ENCODE measurements at regions not wholly inside any gene's neighbourhood (a gene's known extent, or its start where the extent isn't known, plus 50 kb on each side); places are given as distances from the start of the nearest gene placed in this dataset.

GRCh38 chr1:58390091-58390490 is 156.4 kb downstream of the OMA1 start:
- H3K4me1 Mint-ChIP-seq (ENCODE audit: low read depth, unreplicated experiment) = peaks cover 8% of the 10 kb centered on the region
- Histone ChIP-seq H3K79me2 (ENCODE audit: insufficient read depth, low read length) (no peaks in the 10 kb centered on the region), H2AFZ (ENCODE audit: low read depth, low read length) (no peak overlapping the region), H3K36me3 (ENCODE audit: insufficient read depth, low read length) (no peaks in the 10 kb centered on the region), H4K20me1 (ENCODE audit: insufficient read depth, low read length) (no peaks in the 10 kb centered on the region), H3K4me3 (ENCODE audit: insufficient read depth, low read depth, low read length) (no peak overlapping the region), H3K27ac (ENCODE audit: low read depth, low read length) (no peak overlapping the region), H3K4me2 (ENCODE audit: low read length) (no peak overlapping the region), H3K4me1 (ENCODE audit: insufficient read depth, low read length) (peaks cover 9% of the 10 kb centered on the region), H3K9me3 (ENCODE audit: insufficient read depth, low read depth, low read length) (no peaks in the 10 kb centered on the region), H3K9ac (ENCODE audit: low read length) (no peak overlapping the region), H3K27me3 (ENCODE audit: insufficient read depth, low read length) (no peaks in the 10 kb centered on the region)
- H3K9me3 Mint-ChIP-seq (ENCODE audit: unreplicated experiment) = no peaks in the 10 kb centered on the region
- peaks cover 2% of the 10 kb centered on the region for H3K27me3 Mint-ChIP-seq (ENCODE audit: low read depth, unreplicated experiment)
- no peak for TF ChIP-seq CTCF (IDR thresholded peaks at IDR 0.05; ENCODE audit: insufficient read depth, low read depth, low read length)
- no peak for TF ChIP-seq EZH2 (IDR thresholded peaks at IDR 0.05; ENCODE audit: insufficient read depth, low read length)
- FAIRE-seq (no peak), DNase-seq (ENCODE audit: low read depth) (no peak)
- H3K36me3 Mint-ChIP-seq (ENCODE audit: low read depth, unreplicated experiment) = no peaks in the 10 kb centered on the region
- H3K4me3 Mint-ChIP-seq (ENCODE audit: unreplicated experiment) = no peak overlapping the region
- no peak overlapping the region for H3K27ac Mint-ChIP-seq (ENCODE audit: unreplicated experiment)

DNA sequence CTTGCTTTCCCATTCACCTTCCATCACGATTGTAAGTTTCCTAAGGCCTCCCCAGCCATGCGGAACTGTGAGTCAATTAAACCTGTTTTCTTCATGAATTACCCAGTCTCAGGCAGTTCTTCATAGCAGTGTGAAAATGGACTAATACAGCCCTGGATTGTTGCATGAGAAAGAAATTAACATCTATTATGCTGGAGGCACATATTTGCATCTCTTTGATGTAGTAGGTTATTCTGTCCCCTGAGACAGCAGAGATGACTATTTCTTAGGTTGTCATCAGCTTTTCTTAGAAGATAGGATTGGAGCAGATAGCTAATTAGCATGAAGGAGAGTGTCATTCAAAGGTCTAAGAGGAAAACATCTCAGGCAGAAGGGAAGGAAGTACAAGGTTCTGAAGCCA is 166.2 kb downstream of the OMA1 start:
- Histone ChIP-seq H3K79me2 (ENCODE audit: insufficient read depth, low read length) (no peaks in the 10 kb centered on the region), H2AFZ (ENCODE audit: low read depth, low read length) (no peak overlapping the region), H3K27me3 (ENCODE audit: insufficient read depth, low read length) (no peaks in the 10 kb centered on the region), H3K27ac (ENCODE audit: low read depth, low read length) (no peak overlapping the region), H3K36me3 (ENCODE audit: insufficient read depth, low read length) (no peaks in the 10 kb centered on the region), H3K4me3 (ENCODE audit: insufficient read depth, low read depth, low read length) (no peak overlapping the region), H4K20me1 (ENCODE audit: insufficient read depth, low read length) (no peaks in the 10 kb centered on the region), H3K9me3 (ENCODE audit: insufficient read depth, low read depth, low read length) (no peaks in the 10 kb centered on the region), H3K4me2 (ENCODE audit: low read length) (no peak overlapping the region), H3K4me1 (ENCODE audit: insufficient read depth, low read length) (no peaks in the 10 kb centered on the region), H3K9ac (ENCODE audit: low read length) (no peak overlapping the region)
- DNase-seq (ENCODE audit: low read depth) (no peak), FAIRE-seq (no peak)
- no peak for TF ChIP-seq EZH2 (IDR thresholded peaks at IDR 0.05; ENCODE audit: insufficient read depth, low read length)
- no peak for TF ChIP-seq CTCF (IDR thresholded peaks at IDR 0.05; ENCODE audit: insufficient read depth, low read depth, low read length)
- Mint-ChIP-seq H3K9me3 (ENCODE audit: unreplicated experiment) (peaks cover 2% of the 10 kb centered on the region), H3K27me3 (ENCODE audit: low read depth, unreplicated experiment) (peaks cover 3% of the 10 kb centered on the region), H3K4me1 (ENCODE audit: low read depth, unreplicated experiment) (no peaks in the 10 kb centered on the region), H3K36me3 (ENCODE audit: low read depth, unreplicated experiment) (no peaks in the 10 kb centered on the region), H3K27ac (ENCODE audit: unreplicated experiment) (no peak overlapping the region), H3K4me3 (ENCODE audit: unreplicated experiment) (no peak overlapping the region)

DNA sequence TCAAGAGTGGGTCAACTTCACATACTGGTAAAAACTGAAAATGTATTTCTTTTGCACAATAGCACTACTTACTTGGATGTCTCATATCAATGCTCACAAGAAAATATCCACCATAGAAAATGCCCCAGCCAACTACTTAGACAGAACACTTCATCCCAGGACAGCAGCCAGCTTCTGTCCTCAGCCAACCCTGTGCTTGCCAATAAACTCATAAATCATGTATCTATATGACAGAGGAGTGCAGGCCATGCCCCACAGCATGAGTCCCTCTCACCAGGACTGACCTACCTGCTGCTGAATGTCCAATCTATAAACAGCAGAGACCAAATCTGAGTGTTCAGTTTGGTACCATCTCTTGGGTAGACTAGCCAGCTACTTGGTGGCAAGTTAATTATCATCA is 179.3 kb downstream of the OMA1 start:
- no peak overlapping the region for H3K9ac ChIP-seq (ENCODE audit: low read length)
- peaks cover 5% of the 10 kb centered on the region for H3K27me3 Mint-ChIP-seq (ENCODE audit: low read depth, unreplicated experiment)
- no peak overlapping the region for H3K4me3 Mint-ChIP-seq (ENCODE audit: unreplicated experiment)

More for the DNA sequence above, 179.3 kb downstream of the OMA1 start:
- no peak overlapping the region for H3K27ac Mint-ChIP-seq (ENCODE audit: unreplicated experiment)
- Histone ChIP-seq H3K27me3 (ENCODE audit: insufficient read depth, low read length) (no peaks in the 10 kb centered on the region), H3K4me2 (ENCODE audit: low read length) (no peak overlapping the region), H3K27ac (ENCODE audit: low read depth, low read length) (no peak overlapping the region), H3K79me2 (ENCODE audit: insufficient read depth, low read length) (no peaks in the 10 kb centered on the region), H3K9me3 (ENCODE audit: insufficient read depth, low read depth, low read length) (peaks cover 3% of the 10 kb centered on the region), H2AFZ (ENCODE audit: low read depth, low read length) (no peak overlapping the region), H3K4me3 (ENCODE audit: insufficient read depth, low read depth, low read length) (no peak overlapping the region), H3K4me1 (ENCODE audit: insufficient read depth, low read length) (no peaks in the 10 kb centered on the region), H4K20me1 (ENCODE audit: insufficient read depth, low read length) (no peaks in the 10 kb centered on the region), H3K36me3 (ENCODE audit: insufficient read depth, low read length) (no peaks in the 10 kb centered on the region)
- no peaks in the 10 kb centered on the region for H3K36me3 Mint-ChIP-seq (ENCODE audit: low read depth, unreplicated experiment)
- H3K4me1 Mint-ChIP-seq (ENCODE audit: low read depth, unreplicated experiment) = no peaks in the 10 kb centered on the region
- TF ChIP-seq EZH2 (IDR thresholded peaks at IDR 0.05; ENCODE audit: insufficient read depth, low read length) = no peak
- TF ChIP-seq CTCF (IDR thresholded peaks at IDR 0.05; ENCODE audit: insufficient read depth, low read depth, low read length) = no peak
- peaks cover 5% of the 10 kb centered on the region for H3K9me3 Mint-ChIP-seq (ENCODE audit: unreplicated experiment)
- no peak for DNase-seq (ENCODE audit: low read depth)
- no peak for FAIRE-seq

Data from astrocyte (in vitro differentiated cells and primary cell).